Heart left ventricle (tissue), 13 donors: ENCODE measurements at regions not wholly inside any gene's neighbourhood (a gene's known extent, or its start where the extent isn't known, plus 50 kb on each side); places are given as distances from the start of the nearest gene placed in this dataset.

Source experiments
- CTCF ChIP-seq, 12 donors: fragments of 200-600 bp; sonication (generic) in 4 of 12; IDR thresholded peaks; one replicate each; pipeline versions ENCODE4 v1.5.0 to v1.8.0; 2018 to 2022; ENCODE audit warnings: antibody characterized with exemption in 12 of 12, mild to moderate bottlenecking in 5 of 12
- POLR2A ChIP-seq, 2 donors: fragments of 450-650 bp; IDR thresholded peaks; one replicate each; pipeline ENCODE4 v1.6.1; 2017; ENCODE audit warnings: antibody characterized with exemption in 2 of 2, mild to moderate bottlenecking in 2 of 2, moderate library complexity in 2 of 2
- donor health status: ischemic (EF 13 %, LVEDD 7.1; RV severe dilation, severe dysfunction).
- donor health status: DM: no; HTN: yes; CAD: no.
- donor health status: DM: no; HTN: no; CAD: no.
- donor health status: ischemic (EF 25% LVEDD 6.9; RV normal size, moderate dysfunction).
- donor health status: ischemic (EF 25% LVEDD 5.7; RV mildly dilated, moderate dysfunction).
- donor health status: ischemic (EF 35%, LVEDD 5.7; RV mildly dilated, moderate dysfunction).
- donor health status: nonischemic (EF 11% LVEDD 7.7; RV severe dilation, severe dysfunction).
- donor health status: DM: yes; HTN: yes; CAD: no.
- donor health status: PGD.
- donor health status: ischemic (EF 29% LVEDD 5.4; RV normal size, mild dysfunction).
- donor health status: nonischemic (EF 23%, LVEDD 6.1; RV moderate dilation, normal function).

GRCh38 chr9:65458992-65459391 lies 174.0 kb upstream of the FOXD4L5 start:
- TF ChIP-seq CTCF (IDR thresholded peaks at IDR 0.05), result no peak
- no peak for TF ChIP-seq POLR2A (IDR thresholded peaks at IDR 0.05)
